Gastroesophageal sphincter (tissue), 3 donors: ENCODE measurements at regions not wholly inside any gene's neighbourhood (a gene's known extent, or its start where the extent isn't known, plus 50 kb on each side); places are given as distances from the start of the nearest gene placed in this dataset.
"Not testable (repeated sequence)": the region's sequence is repeated elsewhere in the genome, so short reads cannot be mapped to it uniquely, and the experiment has no call there.

Experiments
- CTCF ChIP-seq, 4 experiments: fragments of 200-600 bp in 2 of 4; fragments of 450-650 bp in 2 of 4; sonication (generic) in 1 of 4; IDR thresholded peaks; one replicate each; pipeline ENCODE4 v1.5.1; 2017 to 2019; ENCODE audit warnings: antibody characterized with exemption in 4 of 4, mild to moderate bottlenecking in 2 of 4, moderate library complexity in 2 of 4
- EP300 ChIP-seq: sonication (generic); formaldehyde crosslinking; IDR thresholded peaks from one replicate; pipeline ENCODE4 v1.6.1; 2017; ENCODE audit warnings: antibody characterized with exemption, mild to moderate bottlenecking
- POLR2A ChIP-seq, 2 donors: fragments of 450-650 bp; IDR thresholded peaks; one replicate each; pipeline ENCODE4 v1.6.1; 2017; ENCODE audit warnings: antibody characterized with exemption in 2 of 2, mild to moderate bottlenecking in 2 of 2, moderate library complexity in 1 of 2
- POLR2AphosphoS5 ChIP-seq: sonication (generic); formaldehyde crosslinking; IDR thresholded peaks from one replicate; pipeline ENCODE4 v1.6.1; 2017; ENCODE audit warnings: antibody characterized with exemption

DNA sequence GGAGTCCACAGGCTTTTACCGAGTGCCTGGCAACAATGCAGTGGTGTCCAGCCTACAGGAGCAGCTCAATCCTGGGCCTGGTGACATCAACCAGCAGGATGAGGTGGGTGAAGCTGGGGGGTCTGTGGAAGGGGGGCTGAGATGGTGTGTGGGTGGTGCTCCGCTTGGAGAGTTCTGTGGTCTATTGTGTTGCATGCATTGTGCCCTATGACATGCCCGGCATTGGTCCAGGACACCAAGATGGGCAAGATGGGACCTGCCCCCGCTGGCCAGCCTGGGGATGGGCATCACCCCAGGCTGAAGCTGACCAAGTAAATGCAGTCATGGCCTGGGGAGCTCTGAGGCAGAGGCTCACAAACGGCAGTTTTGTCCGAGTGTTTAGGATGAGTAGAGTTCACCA, 113.3 kb downstream of the ZNF267 start:
- TF ChIP-seq POLR2A (IDR thresholded peaks at IDR 0.05); EP300; CTCF (IDR thresholded peaks at IDR 0.05); POLR2AphosphoS5: not testable (repeated sequence)
